Stimulated activated CD4-positive, alpha-beta T cell treated with anti-CD3 and anti-CD28 coated beads, Interleukin-15, amount 100 ng/mL, for 1 hour (primary cell): ENCODE measurements at regions not wholly inside any gene's neighbourhood (a gene's known extent, or its start where the extent isn't known, plus 50 kb on each side); places are given as distances from the start of the nearest gene placed in this dataset.
"Not testable (repeated sequence)": the region's sequence is repeated elsewhere in the genome, so short reads cannot be mapped to it uniquely, and the experiment has no call there.

ENCODE experiments used
- DNase-seq, 2 donors: peaks; one replicate each; pipeline ENCODE4 v3.0.0-alpha.2; 2020; ENCODE audit warnings: low read depth in 1 of 2, low spot score in 1 of 2

- no peak for DNase-seq
Measured at GRCh38 chr11:69884751-69885150, 65.5 kb upstream of the FGF3 start.

GRCh38 chr11:69887330-69887729 is 68.1 kb upstream of the FGF3 start:
- DNase-seq, result no peak

DNA sequence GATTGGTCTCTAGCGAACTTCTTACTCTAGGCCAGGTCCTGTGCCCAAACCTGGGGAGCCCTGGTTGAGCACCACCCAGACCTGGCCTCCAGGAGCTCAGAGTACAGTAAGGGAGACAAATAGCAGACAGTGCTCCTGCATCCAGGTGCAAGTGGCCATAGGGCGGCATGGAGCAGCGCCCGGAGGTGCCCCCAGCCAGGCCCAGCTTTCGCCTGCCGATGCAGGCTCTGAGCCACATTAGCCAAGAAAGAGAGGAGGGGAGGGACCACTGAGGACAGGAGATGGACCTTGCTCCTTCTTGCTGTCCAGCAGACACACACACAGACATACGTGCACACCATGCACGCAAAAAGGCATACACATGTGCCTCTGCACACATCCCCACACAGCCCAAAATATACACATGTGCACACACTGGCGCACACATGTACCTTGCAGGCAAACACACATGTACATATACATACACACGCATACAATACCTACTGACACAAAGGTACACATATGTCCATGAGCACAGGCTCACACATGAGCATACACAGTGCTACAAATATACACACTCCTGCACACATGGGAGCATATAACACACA is 68.7 kb upstream of the FGF3 start:
- DNase-seq, result no peak

DNA sequence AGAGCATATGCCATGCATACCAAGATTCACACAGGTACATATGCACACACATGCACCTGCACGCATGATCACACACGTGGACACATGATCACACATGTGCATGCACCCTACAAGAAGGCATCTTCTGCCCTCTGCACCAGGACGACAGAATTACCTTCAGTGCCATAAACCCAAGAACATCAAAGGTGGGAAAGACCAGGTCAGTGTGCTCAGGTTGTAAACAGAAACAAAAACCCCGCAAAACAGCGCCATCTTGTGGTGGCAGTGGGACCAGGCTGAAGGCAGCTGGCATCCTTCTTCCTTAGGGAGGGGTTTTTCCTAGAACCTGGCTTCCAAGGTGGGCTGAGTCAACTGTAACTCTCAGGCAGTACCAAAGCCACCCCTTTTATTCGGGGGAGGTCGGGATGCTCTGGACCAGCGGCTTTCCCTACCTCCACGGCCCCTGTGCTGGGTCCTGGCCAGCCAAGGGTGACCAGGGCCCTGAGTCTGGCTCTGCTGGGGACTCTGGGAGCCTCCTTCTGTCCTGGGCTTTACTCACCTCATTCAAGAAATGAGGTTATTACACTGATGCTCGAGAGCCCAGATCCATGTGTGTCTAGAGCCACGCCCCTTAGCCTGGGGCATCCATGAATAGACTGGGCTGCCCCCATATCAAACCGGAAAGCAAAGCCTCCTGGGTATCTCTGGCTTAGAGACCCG is 69.4 kb upstream of the FGF3 start:
- DNase-seq, result peak; percentile 23 to 42

GRCh38 chr11:69889400-69890318 is 70.4 kb upstream of the FGF3 start:
- no peak for DNase-seq

- DNase-seq, result no peak
Measured at GRCh38 chr11:69890476-69890875, 71.3 kb upstream of the FGF3 start.

- no peak for DNase-seq
Measured at GRCh38 chr11:69891421-69892236, 72.4 kb upstream of the FGF3 start.

- DNase-seq, result no peak
Measured at GRCh38 chr11:69892237-69892985, 73.2 kb upstream of the FGF3 start.

DNA sequence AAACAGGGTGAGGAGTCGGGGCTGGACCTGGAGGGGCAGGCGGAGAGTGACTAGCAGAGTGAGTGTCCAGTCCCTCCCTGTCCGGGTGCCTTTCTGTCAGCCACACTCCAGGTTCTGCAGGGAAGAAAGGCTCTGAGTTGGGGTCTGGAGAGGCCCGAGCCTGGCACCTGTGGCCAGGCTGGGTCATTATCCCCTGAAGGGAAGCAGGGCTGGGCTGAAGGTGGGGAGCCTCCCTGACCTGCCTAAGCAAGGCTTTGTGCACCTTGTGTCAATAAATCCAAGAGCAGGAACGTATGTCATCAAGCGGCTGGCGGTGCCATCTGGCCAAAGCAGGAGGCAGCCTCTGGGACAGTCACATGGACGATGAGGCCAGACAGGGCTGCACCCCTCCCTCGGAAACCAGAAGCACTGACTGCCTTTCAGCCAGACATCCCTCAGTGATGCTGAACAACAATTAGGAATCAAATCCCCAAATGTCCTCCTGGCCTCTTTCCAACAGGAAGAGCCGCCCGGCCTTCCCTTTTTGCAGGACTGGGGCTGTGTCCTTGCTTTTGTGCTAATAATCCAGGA is 73.9 kb upstream of the FGF3 start:
- no peak for DNase-seq

DNA sequence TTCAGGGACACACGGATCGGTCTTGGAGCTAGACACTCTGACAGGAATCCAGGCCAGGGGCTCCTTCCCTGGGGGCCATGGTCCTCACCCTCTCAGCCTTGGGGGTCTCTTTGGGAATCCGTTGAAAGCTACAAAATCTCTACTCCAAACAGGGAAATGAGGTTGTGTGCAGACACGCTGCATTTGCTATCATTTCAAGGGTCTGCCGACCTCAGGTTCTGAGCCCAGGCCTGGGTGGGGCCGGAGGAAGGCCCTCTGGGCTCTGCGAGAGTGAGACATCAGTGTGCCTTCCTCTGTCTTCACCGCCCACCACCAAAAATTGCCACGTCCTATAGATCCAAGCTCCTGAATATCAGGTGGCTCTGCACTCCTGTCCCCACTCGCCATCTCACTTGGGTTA is 74.4 kb upstream of the FGF3 start:
- DNase-seq, result no peak

- no peak for DNase-seq
Measured at GRCh38 chr11:69894181-69894611, 75.0 kb upstream of the FGF3 start.

- DNase-seq, result no peak
Measured at GRCh38 chr11:69894648-69895047, 75.4 kb upstream of the FGF3 start.

GRCh38 chr11:69896250-69896649 is 77.0 kb upstream of the FGF3 start:
- no peak for DNase-seq

DNA sequence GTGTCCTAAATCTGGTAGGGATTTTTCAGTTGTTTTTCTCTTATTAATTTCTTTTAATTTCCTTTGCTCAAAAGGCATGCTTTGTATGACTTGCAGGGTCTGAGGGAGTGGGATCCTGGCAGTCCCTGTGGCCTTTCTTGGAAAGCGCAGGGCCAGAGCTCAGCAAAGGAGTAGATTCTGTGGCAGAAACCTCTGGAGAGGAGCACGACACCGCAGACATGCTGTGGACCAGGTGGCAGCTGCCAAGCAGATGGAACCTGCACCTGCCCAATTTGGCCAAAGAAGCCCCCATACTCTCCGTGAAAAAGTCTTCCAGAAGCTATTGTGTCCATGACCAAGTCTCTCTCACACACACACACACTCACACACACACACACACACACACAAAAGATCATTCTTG is 78.9 kb upstream of the FGF3 start:
- no peak for DNase-seq

DNA sequence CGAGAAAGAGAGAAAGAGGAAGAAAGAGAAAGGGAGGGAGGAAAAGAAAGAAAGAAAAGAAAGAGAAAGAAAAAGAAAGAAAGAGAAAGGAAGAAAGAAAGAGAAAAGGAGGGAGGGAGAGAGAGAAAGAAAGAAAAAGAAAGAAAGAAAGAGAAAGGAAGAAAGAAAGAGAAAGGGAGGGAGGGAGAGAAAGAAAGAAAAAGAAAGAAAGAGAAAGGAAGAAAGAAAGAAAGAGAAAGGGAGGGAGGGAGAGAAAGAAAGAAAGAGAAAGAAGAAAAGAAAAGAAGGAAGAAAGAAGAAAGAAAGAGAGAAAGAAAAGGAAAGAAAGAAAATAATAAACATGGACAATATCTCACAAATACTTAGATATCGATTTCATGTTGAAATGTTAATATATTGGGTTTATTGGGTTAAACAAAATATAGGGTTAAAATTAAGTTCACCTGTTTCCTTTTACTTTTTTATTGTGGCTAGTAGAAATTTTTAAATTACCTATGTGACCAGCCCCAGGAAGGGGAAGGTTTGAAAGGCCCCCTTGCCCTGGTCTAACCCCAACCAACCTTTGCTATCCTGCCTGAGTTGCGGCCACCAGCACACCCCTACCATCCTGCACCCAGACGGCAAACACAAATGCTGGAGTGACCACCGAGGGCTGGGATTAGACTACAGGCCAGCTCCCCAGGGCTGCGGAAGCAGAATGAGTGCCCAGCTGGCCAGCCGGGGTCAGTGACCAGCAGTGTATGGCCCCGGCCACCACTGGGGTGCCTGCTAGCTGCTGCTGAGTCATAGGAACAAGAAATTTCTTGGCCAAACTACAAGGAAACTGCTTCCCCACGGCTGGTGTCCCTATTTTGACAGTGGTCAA is 81.0 kb upstream of the FGF3 start:
- DNase-seq, result no peak

GRCh38 chr11:69900822-69901302 is 81.6 kb upstream of the FGF3 start:
- not testable (repeated sequence) for DNase-seq

DNA sequence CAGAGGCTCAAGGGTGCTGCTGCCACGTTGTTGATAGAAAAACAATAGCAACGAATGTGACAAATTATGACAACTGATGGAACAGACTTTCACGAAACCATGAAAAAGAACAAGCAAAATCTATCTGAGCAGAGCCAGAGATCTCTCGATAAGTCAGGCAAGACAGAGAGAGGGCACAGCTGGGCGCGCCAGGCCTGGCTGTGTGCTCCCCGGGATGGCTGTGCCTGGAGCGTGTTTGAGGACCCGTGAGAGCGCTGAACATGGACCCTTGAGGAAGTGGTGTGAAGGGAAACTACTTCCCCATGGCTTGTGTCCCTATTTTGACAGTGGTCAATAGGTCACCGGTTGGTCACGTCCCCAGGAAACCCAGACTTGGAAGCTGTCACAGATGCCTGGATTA is 83.1 kb upstream of the FGF3 start:
- DNase-seq, result no peak

- no peak for DNase-seq
Measured at GRCh38 chr11:69903211-69903610, 84.0 kb upstream of the FGF3 start.
